ENCODE measurements at regions not wholly inside any gene's neighbourhood (a gene's known extent, or its start where the extent isn't known, plus 50 kb on each side); places are given as distances from the start of the nearest gene placed in this dataset.

- POLR2A ChIA-PET = no interaction called here
- DNase-seq (ENCODE audit: low read depth, low spot score) (no peak), ATAC-seq (no peak)
- Histone ChIP-seq H3K4me3 (ENCODE audit: low read depth in 2 of 2, low read length in 2 of 2) (no peak overlapping the region), H3K36me3 (ENCODE audit: control insufficient read depth, insufficient read depth, low read length) (no peaks in the 10 kb centered on the region), H3K9me3 (ENCODE audit: control insufficient read depth, insufficient read depth, low read depth, low read length) (no peaks in the 10 kb centered on the region), H3K27me3 (ENCODE audit: control insufficient read depth, insufficient read depth, low read length) (no peaks in the 10 kb centered on the region), H3K27ac (ENCODE audit: low read length) (no peak overlapping the region), H3K4me1 (ENCODE audit: control insufficient read depth, insufficient read depth, low read length) (no peaks in the 10 kb centered on the region)
- CTCF ChIA-PET = no interaction called here
- intact Hi-C loops (cut with micrococcal nuclease; ENCODE audit: unreplicated experiment) (no loop called here), in situ Hi-C loops (cut with HindIII; ENCODE audit: low pct_unique_long_range_greater_than_20kb, low sequenced_read_pairs) (no loop called here)
- TF ChIP-seq, protein P1, sequence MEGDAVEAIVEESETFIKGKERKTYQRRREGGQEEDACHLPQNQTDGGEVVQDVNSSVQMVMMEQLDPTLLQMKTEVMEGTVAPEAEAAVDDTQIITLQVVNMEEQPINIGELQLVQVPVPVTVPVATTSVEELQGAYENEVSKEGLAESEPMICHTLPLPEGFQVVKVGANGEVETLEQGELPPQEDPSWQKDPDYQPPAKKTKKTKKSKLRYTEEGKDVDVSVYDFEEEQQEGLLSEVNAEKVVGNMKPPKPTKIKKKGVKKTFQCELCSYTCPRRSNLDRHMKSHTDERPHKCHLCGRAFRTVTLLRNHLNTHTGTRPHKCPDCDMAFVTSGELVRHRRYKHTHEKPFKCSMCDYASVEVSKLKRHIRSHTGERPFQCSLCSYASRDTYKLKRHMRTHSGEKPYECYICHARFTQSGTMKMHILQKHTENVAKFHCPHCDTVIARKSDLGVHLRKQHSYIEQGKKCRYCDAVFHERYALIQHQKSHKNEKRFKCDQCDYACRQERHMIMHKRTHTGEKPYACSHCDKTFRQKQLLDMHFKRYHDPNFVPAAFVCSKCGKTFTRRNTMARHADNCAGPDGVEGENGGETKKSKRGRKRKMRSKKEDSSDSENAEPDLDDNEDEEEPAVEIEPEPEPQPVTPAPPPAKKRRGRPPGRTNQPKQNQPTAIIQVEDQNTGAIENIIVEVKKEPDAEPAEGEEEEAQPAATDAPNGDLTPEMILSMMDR (IDR thresholded peaks at IDR 0.05) = no peak
- no TSS peak for BruUV-seq (replicated peaks)
Measured at GRCh38 chr20:52441710-52442109, 250.1 kb upstream of the ZFP64 start.

GRCh38 chr20:52439375-52439774 is 247.8 kb upstream of the ZFP64 start:
- Histone ChIP-seq H3K9me3 (ENCODE audit: control insufficient read depth, insufficient read depth, low read depth, low read length) (no peaks in the 10 kb centered on the region), H3K27me3 (ENCODE audit: control insufficient read depth, insufficient read depth, low read length) (no peaks in the 10 kb centered on the region), H3K27ac (ENCODE audit: low read length) (no peak overlapping the region), H3K4me3 (ENCODE audit: low read depth in 2 of 2, low read length in 2 of 2) (no peak overlapping the region), H3K36me3 (ENCODE audit: control insufficient read depth, insufficient read depth, low read length) (no peaks in the 10 kb centered on the region), H3K4me1 (ENCODE audit: control insufficient read depth, insufficient read depth, low read length) (no peaks in the 10 kb centered on the region)
- no TSS peak for BruUV-seq (replicated peaks)
- no peak for TF ChIP-seq TCF7L2 (IDR thresholded peaks at IDR 0.05; ENCODE audit: low read depth, low read length)
- no peak for TF ChIP-seq REST (IDR thresholded peaks at IDR 0.05; ENCODE audit: insufficient read depth in 1 of 2, low read depth in 2 of 2, low read length in 1 of 2)
- TF ChIP-seq, protein P1 (IDR thresholded peaks at IDR 0.05) = no peak
- TF ChIP-seq POLR2AphosphoS5 (IDR thresholded peaks at IDR 0.05; ENCODE audit: low read depth, low read length) = no peak
- no peak for TF ChIP-seq SIN3A (IDR thresholded peaks at IDR 0.05; ENCODE audit: borderline replicate concordance, insufficient read depth, low read depth, low read length)
- ATAC-seq (no peak), DNase-seq (ENCODE audit: low read depth, low spot score) (no peak)
- intact Hi-C loops (cut with micrococcal nuclease; ENCODE audit: unreplicated experiment) = no loop called here
- POLR2A ChIA-PET = no interaction called here
- in situ Hi-C loops (cut with HindIII; ENCODE audit: low pct_unique_long_range_greater_than_20kb, low sequenced_read_pairs) = no loop called here
- CTCF ChIA-PET = no interaction called here
